H1 (cell line): ENCODE measurements at regions not wholly inside any gene's neighbourhood (a gene's known extent, or its start where the extent isn't known, plus 50 kb on each side); places are given as distances from the start of the nearest gene placed in this dataset.

ENCODE experiments used
- CTCF ChIA-PET: fragments of 300-600 bp; sonication (Branson Sonifier 250); formaldehyde crosslinking; loops from one replicate; lab custom pipeline; 2021; ENCODE audit not compliant: partially characterized antibody; lab: Charles Lee
- POLR2A ChIA-PET: fragments of 300-600 bp; sonication (Branson Sonifier 250); formaldehyde crosslinking; loops from one replicate; lab custom pipeline; 2021; ENCODE audit warnings: inconsistent platforms; ENCODE audit not compliant: partially characterized antibody; lab: Charles Lee
- DNase-seq, 2 experiments: peaks; one replicate each; pipeline versions ENCODE4 v3.0.0 to v3.0.0-alpha.2; 2010 to 2022; ENCODE audit warnings: low spot score in 2 of 2, low read depth in 1 of 2, mixed read lengths in 1 of 2
- FAIRE-seq: peaks from 2 replicates; lab custom pipeline; 2011; peaks lifted over from hg19 to GRCh38; lab: Jason Lieb, UNC
- H2AFZ ChIP-seq: 2 replicates; pipeline ENCODE4 v1.8.1; 2012; ENCODE audit warnings: low read length, inconsistent platforms
- H2AK5ac ChIP-seq: 2 replicates; pipeline ENCODE4 v1.6.1; 2013; ENCODE audit warnings: low read depth, low read length
- H2BK120ac ChIP-seq: replicated peaks from 2 replicates; pipeline ENCODE3; 2013; ENCODE audit warnings: low read depth, low read length, inconsistent platforms
- H2BK12ac ChIP-seq: 2 replicates; pipeline ENCODE4 v1.6.1; 2013; ENCODE audit warnings: low read depth, low read length
- H2BK15ac ChIP-seq: 2 replicates; pipeline ENCODE4 v1.6.1; 2013; ENCODE audit warnings: low read length
- H2BK20ac ChIP-seq: 2 replicates; pipeline ENCODE4 v1.6.1; 2013; ENCODE audit warnings: low read length
- H2BK5ac ChIP-seq: 2 replicates; pipeline ENCODE4 v1.6.1; 2013; ENCODE audit warnings: low read depth, low read length
- H3K14ac ChIP-seq: 2 replicates; pipeline ENCODE4 v1.6.1; 2013; ENCODE audit warnings: inconsistent platforms; ENCODE audit not compliant: insufficient read length
- H3K18ac ChIP-seq: 2 replicates; pipeline ENCODE4 v1.6.1; 2013; ENCODE audit warnings: low read length; ENCODE audit errors: extremely low read depth
- H3K23ac ChIP-seq: 2 replicates; pipeline ENCODE4 v1.6.1; 2013; ENCODE audit warnings: inconsistent platforms; ENCODE audit not compliant: insufficient read length
- H3K23me2 ChIP-seq: 2 replicates; pipeline ENCODE4 v1.6.1; 2013; ENCODE audit warnings: low read depth, low read length
- H3K27ac ChIP-seq: 2 replicates; pipeline ENCODE4 v1.6.1; 2011; ENCODE audit warnings: low read depth, low read length, inconsistent platforms
- H3K27me3 ChIP-seq, 4 experiments: replicated peaks in 1 of 4; 1 replicate in 1 of 4; 2 replicates in 3 of 4; pipeline versions ENCODE4 v1.6.1 to v1.8.1; 2011 to 2013; ENCODE audit warnings: low read length in 3 of 4, mild to moderate bottlenecking in 3 of 4, inconsistent platforms in 2 of 4, mixed read lengths in 2 of 4, moderate library complexity in 1 of 4; ENCODE audit not compliant: control insufficient read depth in 3 of 4, insufficient read depth in 3 of 4; ENCODE audit errors: extremely low read depth in 1 of 4
- H3K36me3 ChIP-seq, 4 experiments: 2 replicates each; pipeline versions ENCODE4 v1.6.1 to v1.8.1; 2011 to 2013; ENCODE audit warnings: mild to moderate bottlenecking in 4 of 4, low read length in 3 of 4, moderate library complexity in 2 of 4, control low read depth in 1 of 4, inconsistent platforms in 1 of 4; ENCODE audit not compliant: insufficient read depth in 4 of 4, control insufficient read depth in 2 of 4
- H3K4ac ChIP-seq: replicated peaks from 2 replicates; pipeline ENCODE3; 2013; ENCODE audit warnings: low read length, low read depth, mixed read lengths, inconsistent platforms; ENCODE audit not compliant: insufficient read length
- H3K4me1 ChIP-seq, 4 experiments: replicated peaks in 1 of 4; 1 replicate in 1 of 4; 2 replicates in 3 of 4; pipeline versions ENCODE4 v1.6.1 to v1.8.1; 2011 to 2013; ENCODE audit warnings: low read length in 3 of 4, inconsistent platforms in 2 of 4, mixed read lengths in 1 of 4; ENCODE audit not compliant: insufficient read depth in 4 of 4, control insufficient read depth in 3 of 4
- H3K4me2 ChIP-seq, 2 experiments: 2 replicates each; pipeline versions ENCODE4 v1.6.1 to v1.8.1; 2011 to 2013; ENCODE audit warnings: low read depth in 2 of 2, low read length in 2 of 2, control low read depth in 1 of 2, inconsistent platforms in 1 of 2, mild to moderate bottlenecking in 1 of 2; ENCODE audit not compliant: insufficient read depth in 1 of 2
- H3K4me3 ChIP-seq, 4 experiments: fragments of 200-600, 300-600 bp in 1 of 4; sonication (generic), shearing (Covaris generic), sonication (Bioruptor Twin) in 1 of 4; 2 replicates each; pipeline versions ENCODE4 v1.5.1 to v1.8.1; 2011 to 2016; ENCODE audit warnings: low read length in 4 of 4, low read depth in 3 of 4, control low read depth in 2 of 4, inconsistent platforms in 2 of 4, mild to moderate bottlenecking in 2 of 4, mixed read lengths in 1 of 4, moderate library complexity in 1 of 4; ENCODE audit not compliant: insufficient read depth in 2 of 4; ENCODE audit errors: extremely low read depth in 1 of 4
- H3K56ac ChIP-seq: replicated peaks from 2 replicates; pipeline ENCODE3; 2013; ENCODE audit warnings: low read depth, mild to moderate bottlenecking, mixed read lengths, low read length, inconsistent platforms; ENCODE audit not compliant: insufficient read length
- H3K79me1 ChIP-seq: 2 replicates; pipeline ENCODE4 v1.6.1; 2013; ENCODE audit warnings: low read depth, low read length, control low read depth
- H3K79me2 ChIP-seq, 2 experiments: 2 replicates each; pipeline versions ENCODE4 v1.6.1 to v1.8.1; 2012 to 2013; ENCODE audit warnings: low read length in 2 of 2, mild to moderate bottlenecking in 2 of 2, inconsistent platforms in 1 of 2; ENCODE audit not compliant: insufficient read depth in 2 of 2, control insufficient read depth in 1 of 2
- H3K9ac ChIP-seq, 4 experiments: replicated peaks in 1 of 4; 1 replicate in 1 of 4; 2 replicates in 3 of 4; pipeline versions ENCODE4 v1.6.1 to v1.8.1; 2011 to 2013; ENCODE audit warnings: low read depth in 3 of 4, low read length in 3 of 4, control low read depth in 2 of 4, mild to moderate bottlenecking in 2 of 4, moderate library complexity in 2 of 4, inconsistent platforms in 1 of 4; ENCODE audit errors: extremely low read depth in 1 of 4
- H3K9me3 ChIP-seq, 2 experiments: 2 replicates each; pipeline versions ENCODE4 v1.6.1 to v1.8.1; 2012 to 2013; ENCODE audit warnings: mild to moderate bottlenecking in 2 of 2, moderate library complexity in 2 of 2, control low read depth in 1 of 2, inconsistent platforms in 1 of 2, low read depth in 1 of 2, low read length in 1 of 2, mixed read lengths in 1 of 2; ENCODE audit not compliant: insufficient read depth in 2 of 2
- H4K20me1 ChIP-seq, 2 experiments: replicated peaks in 1 of 2; 2 replicates each; pipeline versions ENCODE3 to v1.8.1; 2011 to 2013; ENCODE audit warnings: inconsistent platforms in 2 of 2, low read length in 2 of 2, mild to moderate bottlenecking in 1 of 2; ENCODE audit not compliant: insufficient read depth in 2 of 2, control insufficient read depth in 1 of 2
- H4K5ac ChIP-seq: 2 replicates; pipeline ENCODE4 v1.6.1; 2013; ENCODE audit warnings: low read length, low read depth, mixed read lengths, inconsistent platforms; ENCODE audit not compliant: insufficient read length
- H4K8ac ChIP-seq: 2 replicates; pipeline ENCODE4 v1.8.0; 2013; ENCODE audit warnings: mild to moderate bottlenecking, moderate library complexity, low read length, inconsistent platforms; ENCODE audit not compliant: insufficient read depth; ENCODE audit errors: extremely low read depth
- H4K91ac ChIP-seq: replicated peaks from 2 replicates; pipeline ENCODE3; 2013; ENCODE audit warnings: low read length, mixed read lengths, inconsistent platforms; ENCODE audit not compliant: insufficient read length
- BCL11A ChIP-seq, 2 experiments: IDR thresholded peaks; one replicate each; pipeline ENCODE4 v1.6.1; 2011; ENCODE audit warnings: low read depth in 2 of 2, low read length in 2 of 2, mild to moderate bottlenecking in 2 of 2
- CTCF ChIP-seq, 3 experiments: IDR thresholded peaks; 1 replicate in 2 of 3; 2 replicates in 1 of 3; pipeline versions ENCODE4 v1.5.1 to v1.6.1; 2011; ENCODE audit warnings: low read length in 3 of 3, mild to moderate bottlenecking in 3 of 3, inconsistent platforms in 2 of 3, low read depth in 1 of 3, moderate library complexity in 1 of 3; ENCODE audit not compliant: insufficient read depth in 1 of 3; ENCODE audit errors: control extremely low read depth in 1 of 3
- EP300 ChIP-seq, 2 experiments: IDR thresholded peaks; 1 replicate in 1 of 2; 2 replicates in 1 of 2; pipeline ENCODE4 v1.6.1; 2011 to 2012; ENCODE audit warnings: low read depth in 2 of 2, low read length in 2 of 2, mild to moderate bottlenecking in 2 of 2, borderline replicate concordance in 1 of 2, inconsistent platforms in 1 of 2, moderate library complexity in 1 of 2
- GABPA ChIP-seq: IDR thresholded peaks from 2 replicates; pipeline ENCODE4 v1.6.1; 2011; ENCODE audit warnings: mild to moderate bottlenecking, low read length, moderate library complexity, borderline replicate concordance; ENCODE audit not compliant: insufficient read depth
- RAD21 ChIP-seq, 2 experiments: IDR thresholded peaks in 1 of 2; conservative IDR thresholded peaks in 1 of 2; 2 replicates each; pipeline ENCODE4 v1.6.1; 2011; ENCODE audit warnings: low read depth in 2 of 2, low read length in 2 of 2, improper control_type of control experiment in 1 of 2, inconsistent platforms in 1 of 2, mild to moderate bottlenecking in 1 of 2, moderate library complexity in 1 of 2
- WGBS, 2 experiments: shearing (Covaris generic) in 1 of 2; methylation state at CpG; one replicate each; pipeline versions ENCODE4 v1.1.6 to v1.1.7; 2013 to 2015; ENCODE audit warnings: low lambda C conversion rate in 2 of 2, mixed read lengths in 2 of 2, inconsistent platforms in 1 of 2, low coverage in 1 of 2, missing lambda C conversion rate in 1 of 2; ENCODE audit not compliant: insufficient replicate concordance in 2 of 2, insufficient coverage in 1 of 2, insufficient read length in 1 of 2; ENCODE audit errors: extremely low coverage in 1 of 2, missing lambda C conversion rate in 1 of 2; 5-methylcytosine and 5-hydroxymethylcytosine counted together

- H3K27me3 ChIP-seq, result no peaks in the 10 kb centered on the region
- no peaks in the 10 kb centered on the region for H4K20me1 ChIP-seq
- H3K4me1 ChIP-seq, result no peaks in the 10 kb centered on the region
- ChIA-PET CTCF (interaction anchor here (0.8 to 1.6 kb wide), 3 partner anchors 8 to 65 kb away, joined by 3 to 5 read pairs (median 3); no protein-coding TSS in a partner anchor), POLR2A (no interaction called here)
- H2BK120ac ChIP-seq, result no peak overlapping the region
- DNase-seq (no peak), FAIRE-seq (no peak)
- H4K91ac ChIP-seq, result no peak overlapping the region
- H3K9me3 ChIP-seq, result no peaks in the 10 kb centered on the region
- H2BK15ac ChIP-seq, result no peak overlapping the region
- no peak overlapping the region for H3K4ac ChIP-seq
- no peaks in the 10 kb centered on the region for H3K23me2 ChIP-seq
- H2BK20ac ChIP-seq, result no peak overlapping the region
- TF ChIP-seq CTCF (IDR thresholded peaks at IDR 0.05; ENCODE audit: control extremely low read depth in 1 of 3, insufficient read depth in 1 of 3, low read depth in 1 of 3, low read length in 3 of 3) (peak in 2 of 3 experiments; percentile 29 to 42; a peak in 3 of 4 replicates), EP300 (IDR thresholded peaks at IDR 0.05; ENCODE audit: borderline replicate concordance in 1 of 2, low read depth in 2 of 2, low read length in 2 of 2) (no peak), RAD21 (IDR thresholded peaks at IDR 0.05 in 1 of 2, conservative IDR thresholded peaks at IDR 0.05 in 1 of 2; ENCODE audit: low read depth in 2 of 2, low read length in 2 of 2) (peak; percentile 24 to 50; a peak in 3 of 4 replicates), BCL11A (IDR thresholded peaks at IDR 0.05; ENCODE audit: low read depth in 2 of 2, low read length in 2 of 2) (no peak), GABPA (no peak)
- 89% methylated on average over 2 of the region's 2 CpGs; no CpG with 5 or more reads in 1 of the 2 experiments for WGBS, 2 experiments
- H3K23ac ChIP-seq, result no peak overlapping the region
- H3K9ac ChIP-seq, result no peak overlapping the region
- no peak overlapping the region for H3K56ac ChIP-seq
- no peak overlapping the region for H4K8ac ChIP-seq
- H3K4me2 ChIP-seq, result no peak overlapping the region
- H3K18ac ChIP-seq, result no peak overlapping the region
- H2AK5ac ChIP-seq, result no peak overlapping the region
- no peak overlapping the region for H2BK5ac ChIP-seq
- no peaks in the 10 kb centered on the region for H3K36me3 ChIP-seq
- H2BK12ac ChIP-seq, result no peak overlapping the region
- H2AFZ ChIP-seq, result no peak overlapping the region
- H4K5ac ChIP-seq, result no peak overlapping the region
- no peak overlapping the region for H3K4me3 ChIP-seq
- no peaks in the 10 kb centered on the region for H3K79me1 ChIP-seq
- H3K79me2 ChIP-seq, result no peaks in the 10 kb centered on the region
- no peak overlapping the region for H3K14ac ChIP-seq
- H3K27ac ChIP-seq, result no peak overlapping the region
Observed at GRCh38 chr4:103499094-103499493, 220.7 kb downstream of the TACR3 start.
